ENCODE measurements at regions not wholly inside any gene's neighbourhood (a gene's known extent, or its start where the extent isn't known, plus 50 kb on each side); places are given as distances from the start of the nearest gene placed in this dataset.
"Not testable (repeated sequence)": the region's sequence is repeated elsewhere in the genome, so short reads cannot be mapped to it uniquely, and the experiment has no call there.

GRCh38 chr3:20490996-20491395, 305.0 kb upstream of the SGO1 start:
- no peak overlapping the region for H3K27ac Mint-ChIP-seq
- no peak overlapping the region for H3K4me3 Mint-ChIP-seq
- no peaks in the 10 kb centered on the region for H3K4me1 Mint-ChIP-seq (ENCODE audit: low read depth)
- H3K27me3 Mint-ChIP-seq: no peaks in the 10 kb centered on the region
- H3K9me3 Mint-ChIP-seq (ENCODE audit: low read depth): peaks cover 12% of the 10 kb centered on the region
- no peaks in the 10 kb centered on the region for H3K36me3 Mint-ChIP-seq

DNA sequence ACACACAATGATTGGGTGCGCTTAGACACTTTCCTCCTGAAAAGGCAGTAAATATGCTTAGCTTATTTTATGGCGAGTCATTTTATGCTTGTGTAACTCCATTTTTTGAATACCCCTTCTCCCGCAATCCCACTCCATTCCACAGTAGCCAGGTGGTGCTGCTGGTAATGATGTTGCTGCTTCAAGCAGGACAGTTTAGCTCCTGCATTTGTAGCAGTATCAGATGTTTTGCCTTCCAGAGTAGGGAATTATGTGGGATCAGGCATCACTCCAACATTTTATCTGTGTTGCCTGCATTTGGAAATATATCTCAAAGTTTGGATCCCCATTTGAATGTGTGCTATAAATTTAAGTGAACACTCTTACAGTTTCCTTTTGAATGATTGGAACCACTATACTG, 302.1 kb upstream of the SGO1 start:
- Mint-ChIP-seq H3K36me3 (peaks cover 1% of the 10 kb centered on the region), H3K27ac (no peak overlapping the region), H3K27me3 (no peaks in the 10 kb centered on the region), H3K9me3 (ENCODE audit: low read depth) (peaks cover 19% of the 10 kb centered on the region), H3K4me1 (ENCODE audit: low read depth) (no peaks in the 10 kb centered on the region), H3K4me3 (no peak overlapping the region)

DNA sequence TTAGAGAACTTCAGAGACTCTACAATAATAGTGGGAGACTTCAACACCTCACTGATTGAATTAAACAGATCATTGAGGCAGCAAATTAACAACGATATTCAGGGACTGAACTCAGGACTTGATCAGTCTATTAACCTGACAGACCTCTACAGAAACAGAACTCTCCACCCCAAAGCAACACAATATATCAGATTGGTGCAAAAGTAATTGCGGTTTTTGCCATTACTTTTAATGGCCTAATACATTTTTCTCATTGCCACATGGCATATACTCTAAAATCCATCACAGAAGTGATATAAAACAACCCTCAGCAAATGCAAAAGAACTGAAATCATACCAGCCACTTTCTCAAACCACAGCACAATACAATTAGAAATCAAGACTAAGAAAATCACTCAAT, 298.1 kb upstream of the SGO1 start:
- H3K4me1 Mint-ChIP-seq (ENCODE audit: low read depth): no peaks in the 10 kb centered on the region
- no peaks in the 10 kb centered on the region for H3K27me3 Mint-ChIP-seq

GRCh38 chr3:20482350-20482749, 296.3 kb upstream of the SGO1 start:
- Mint-ChIP-seq H3K27ac (no peak overlapping the region), H3K4me3 (no peak overlapping the region), H3K9me3 (ENCODE audit: low read depth) (peaks cover 15% of the 10 kb centered on the region)

More for the DNA sequence above, 298.1 kb upstream of the SGO1 start:
- no peak overlapping the region for H3K27ac Mint-ChIP-seq
- H3K9me3 Mint-ChIP-seq (ENCODE audit: low read depth): peaks cover 15% of the 10 kb centered on the region
- no peak overlapping the region for H3K4me3 Mint-ChIP-seq
- H3K36me3 Mint-ChIP-seq: peaks cover 6% of the 10 kb centered on the region

DNA sequence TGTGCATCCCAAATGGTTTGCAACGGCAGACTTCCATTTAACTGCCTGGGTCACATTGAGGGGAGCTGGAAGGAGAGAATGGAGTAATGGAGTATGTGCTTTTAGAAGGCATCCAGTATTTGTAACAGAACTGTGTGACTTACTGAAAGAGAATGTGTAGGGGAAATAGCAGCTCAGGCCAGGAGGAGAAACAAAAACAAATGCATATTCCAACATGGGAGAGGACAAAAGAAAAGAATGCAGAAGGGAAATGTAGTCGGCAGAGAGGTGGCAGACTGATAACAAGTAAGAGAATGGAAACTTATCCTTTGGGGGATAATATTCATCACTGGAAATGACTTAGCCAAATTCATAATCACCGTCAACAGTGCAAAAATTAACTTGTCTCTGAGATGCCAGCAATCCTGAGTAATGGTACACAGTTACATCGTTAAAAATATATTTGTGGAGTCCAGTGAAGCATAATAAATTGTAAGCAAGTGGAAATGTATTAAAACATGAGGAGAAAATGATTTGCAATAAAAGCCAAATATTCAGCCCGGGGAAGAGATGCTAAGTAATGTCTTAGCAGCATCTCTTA, 294.9 kb upstream of the SGO1 start:
- peaks cover 8% of the 10 kb centered on the region for H3K36me3 Mint-ChIP-seq
- no peaks in the 10 kb centered on the region for H3K27me3 Mint-ChIP-seq
- no peaks in the 10 kb centered on the region for H3K4me1 Mint-ChIP-seq (ENCODE audit: low read depth)

More at GRCh38 chr3:20482350-20482749, 296.3 kb upstream of the SGO1 start:
- H3K36me3 Mint-ChIP-seq: peaks cover 6% of the 10 kb centered on the region
- no peaks in the 10 kb centered on the region for H3K27me3 Mint-ChIP-seq
- no peaks in the 10 kb centered on the region for H3K4me1 Mint-ChIP-seq (ENCODE audit: low read depth)

GRCh38 chr3:20478436-20478835, 292.4 kb upstream of the SGO1 start:
- Mint-ChIP-seq H3K9me3 (ENCODE audit: low read depth) (peaks cover 4% of the 10 kb centered on the region), H3K36me3 (peaks cover 10% of the 10 kb centered on the region)

More for the DNA sequence above, 294.9 kb upstream of the SGO1 start:
- peaks cover 11% of the 10 kb centered on the region for H3K9me3 Mint-ChIP-seq (ENCODE audit: low read depth)
- no peak overlapping the region for H3K27ac Mint-ChIP-seq
- H3K4me3 Mint-ChIP-seq: no peak overlapping the region

DNA sequence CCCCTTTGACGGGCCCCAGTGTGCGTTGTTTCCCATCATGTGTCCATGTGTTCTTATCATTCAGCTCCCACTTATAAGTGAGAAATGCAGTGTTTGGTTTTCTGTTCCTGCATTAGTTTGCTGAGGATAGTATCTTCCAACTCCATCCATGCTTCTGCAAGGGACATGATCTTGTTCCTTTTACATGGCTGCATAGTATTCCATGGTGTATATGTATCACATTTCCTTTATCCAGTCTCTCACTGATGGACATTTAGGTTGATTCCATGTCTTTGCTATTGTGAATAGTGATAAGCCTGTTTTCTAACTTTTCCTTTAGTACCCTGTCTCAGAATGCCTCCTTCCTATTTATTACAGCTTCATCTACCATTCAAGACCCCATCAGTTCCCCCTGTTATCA, 278.2 kb upstream of the SGO1 start:
- H3K4me3 Mint-ChIP-seq; H3K4me1 Mint-ChIP-seq (ENCODE audit: low read depth); H3K27me3 Mint-ChIP-seq; H3K27ac Mint-ChIP-seq: not testable (repeated sequence)
- Mint-ChIP-seq H3K36me3 (peaks cover 22% of the 10 kb centered on the region), H3K9me3 (ENCODE audit: low read depth) (peaks cover 32% of the 10 kb centered on the region)

More at GRCh38 chr3:20478436-20478835, 292.4 kb upstream of the SGO1 start:
- no peak overlapping the region for H3K4me3 Mint-ChIP-seq
- H3K27ac Mint-ChIP-seq: no peak overlapping the region
- H3K4me1 Mint-ChIP-seq (ENCODE audit: low read depth): no peaks in the 10 kb centered on the region
- no peaks in the 10 kb centered on the region for H3K27me3 Mint-ChIP-seq

DNA sequence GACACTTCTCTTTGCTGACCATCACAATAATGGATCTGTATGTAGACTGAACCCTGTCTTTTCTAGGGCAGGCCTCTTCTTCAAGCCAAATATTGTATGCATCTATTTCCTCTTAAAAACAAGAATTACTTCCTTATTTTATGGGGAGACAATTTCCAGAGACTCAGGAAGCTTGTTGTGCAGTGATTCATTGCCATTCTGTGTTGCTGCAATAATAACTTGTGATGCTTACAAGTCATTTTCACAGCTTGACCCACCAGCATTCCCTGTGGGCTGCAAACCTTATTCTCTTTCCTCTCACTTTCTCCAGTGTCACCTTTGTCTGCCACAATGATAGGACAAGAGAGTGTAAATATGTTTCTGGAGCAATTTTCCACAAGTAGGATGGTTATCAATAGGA, 276.7 kb upstream of the SGO1 start:
- Mint-ChIP-seq H3K4me3 (no peak overlapping the region), H3K27ac (no peak overlapping the region), H3K36me3 (peaks cover 24% of the 10 kb centered on the region), H3K4me1 (ENCODE audit: low read depth) (no peaks in the 10 kb centered on the region), H3K9me3 (ENCODE audit: low read depth) (peaks cover 27% of the 10 kb centered on the region), H3K27me3 (no peaks in the 10 kb centered on the region)

- Mint-ChIP-seq H3K27me3 (no peaks in the 10 kb centered on the region), H3K27ac (no peak overlapping the region), H3K4me1 (ENCODE audit: low read depth) (no peaks in the 10 kb centered on the region), H3K4me3 (no peak overlapping the region), H3K9me3 (ENCODE audit: low read depth) (peaks cover 27% of the 10 kb centered on the region), H3K36me3 (peaks cover 27% of the 10 kb centered on the region)
These were observed 276.2 kb upstream of the SGO1 start for GRCh38 chr3:20462226-20462625.

GRCh38 chr3:20458994-20459716, 273.1 kb upstream of the SGO1 start:
- peaks cover 30% of the 10 kb centered on the region for H3K9me3 Mint-ChIP-seq (ENCODE audit: low read depth)
- no peaks in the 10 kb centered on the region for H3K4me1 Mint-ChIP-seq (ENCODE audit: low read depth)
- no peak overlapping the region for H3K27ac Mint-ChIP-seq
- no peak overlapping the region for H3K4me3 Mint-ChIP-seq
- H3K27me3 Mint-ChIP-seq: no peaks in the 10 kb centered on the region
- peaks cover 29% of the 10 kb centered on the region for H3K36me3 Mint-ChIP-seq

DNA sequence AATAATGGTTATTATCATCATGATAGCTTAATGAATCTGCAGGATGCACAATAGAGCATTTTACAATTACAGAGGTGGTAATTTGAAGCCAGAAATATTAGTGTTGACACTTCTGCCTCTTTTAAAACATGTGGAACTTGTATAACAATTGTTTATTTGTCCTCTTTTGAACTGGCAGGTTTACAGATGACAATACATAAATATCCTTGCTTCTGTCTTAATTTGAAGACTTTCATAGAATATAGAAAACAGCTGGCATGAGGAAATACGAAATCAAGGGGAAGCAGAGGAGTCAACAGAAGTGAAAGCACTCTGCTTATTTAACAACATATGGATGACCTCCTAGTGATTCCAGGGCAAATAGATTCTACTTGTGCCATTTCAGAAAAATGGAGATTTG, 270.5 kb upstream of the SGO1 start:
- peaks cover 32% of the 10 kb centered on the region for H3K36me3 Mint-ChIP-seq
- no peak overlapping the region for H3K27ac Mint-ChIP-seq
- H3K4me1 Mint-ChIP-seq (ENCODE audit: low read depth): no peaks in the 10 kb centered on the region
- no peaks in the 10 kb centered on the region for H3K27me3 Mint-ChIP-seq
- H3K9me3 Mint-ChIP-seq (ENCODE audit: low read depth): peaks cover 30% of the 10 kb centered on the region
- no peak overlapping the region for H3K4me3 Mint-ChIP-seq

DNA sequence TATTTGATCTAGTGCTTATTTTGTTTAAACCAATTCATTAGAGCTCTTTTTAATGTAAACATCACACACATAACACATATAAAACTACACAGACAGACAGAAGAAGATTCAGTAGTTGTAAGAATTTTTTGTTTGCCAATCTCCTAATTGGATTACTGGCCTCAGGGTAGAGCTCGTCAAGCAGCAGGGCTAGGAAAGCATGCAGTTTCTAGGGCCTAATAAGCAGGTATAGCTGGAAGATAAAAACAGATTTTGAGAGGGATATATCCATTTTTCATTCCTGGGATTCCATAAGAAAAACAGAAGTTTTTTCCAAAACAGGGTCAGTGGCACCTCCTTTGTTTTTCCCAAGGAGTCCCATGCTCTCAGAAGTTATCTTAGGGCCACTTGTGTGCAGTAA, 265.2 kb upstream of the SGO1 start:
- Mint-ChIP-seq H3K4me1 (ENCODE audit: low read depth) (no peaks in the 10 kb centered on the region), H3K4me3 (no peak overlapping the region), H3K36me3 (peaks cover 12% of the 10 kb centered on the region), H3K9me3 (ENCODE audit: low read depth) (peaks cover 10% of the 10 kb centered on the region), H3K27me3 (no peaks in the 10 kb centered on the region), H3K27ac (no peak overlapping the region)

GRCh38 chr3:20450611-20451010, 264.6 kb upstream of the SGO1 start:
- Mint-ChIP-seq H3K9me3 (ENCODE audit: low read depth) (peaks cover 12% of the 10 kb centered on the region), H3K27ac (no peak overlapping the region), H3K36me3 (peaks cover 10% of the 10 kb centered on the region), H3K4me1 (ENCODE audit: low read depth) (no peaks in the 10 kb centered on the region), H3K4me3 (no peak overlapping the region), H3K27me3 (no peaks in the 10 kb centered on the region)

- peaks cover 18% of the 10 kb centered on the region for H3K9me3 Mint-ChIP-seq (ENCODE audit: low read depth)
- H3K4me3 Mint-ChIP-seq: no peak overlapping the region
- no peak overlapping the region for H3K27ac Mint-ChIP-seq
- peaks cover 7% of the 10 kb centered on the region for H3K36me3 Mint-ChIP-seq
- H3K4me1 Mint-ChIP-seq (ENCODE audit: low read depth): no peaks in the 10 kb centered on the region
- H3K27me3 Mint-ChIP-seq: no peaks in the 10 kb centered on the region
These were observed 256.8 kb upstream of the SGO1 start for GRCh38 chr3:20442846-20443245.

DNA sequence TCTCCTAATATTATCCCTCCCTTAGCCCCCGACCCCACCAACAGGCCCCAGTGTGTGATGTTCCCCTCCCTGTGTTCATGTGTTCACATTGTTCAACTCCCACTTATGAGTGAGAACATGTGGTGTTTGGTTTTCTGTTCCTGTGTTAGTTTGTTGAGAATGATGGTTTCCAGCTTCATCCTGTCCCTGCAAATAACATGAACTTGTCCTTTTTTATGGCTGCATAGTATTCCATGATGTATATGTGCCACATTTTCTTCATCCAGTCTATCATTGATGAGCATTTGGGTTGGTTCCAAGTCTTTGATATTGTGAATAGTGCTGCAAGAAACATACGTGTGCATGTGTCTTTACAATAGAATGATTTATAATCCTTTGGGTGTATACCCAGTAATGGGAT, 241.3 kb upstream of the SGO1 start:
- Mint-ChIP-seq H3K9me3 (ENCODE audit: low read depth) (peaks cover 22% of the 10 kb centered on the region), H3K36me3 (peaks cover 31% of the 10 kb centered on the region)
- not testable (repeated sequence) for H3K4me3 Mint-ChIP-seq; H3K27me3 Mint-ChIP-seq; H3K27ac Mint-ChIP-seq; H3K4me1 Mint-ChIP-seq (ENCODE audit: low read depth)

- Mint-ChIP-seq H3K4me3 (no peak overlapping the region), H3K4me1 (ENCODE audit: low read depth) (no peaks in the 10 kb centered on the region), H3K27ac (no peak overlapping the region), H3K36me3 (peaks cover 13% of the 10 kb centered on the region), H3K9me3 (ENCODE audit: low read depth) (peaks cover 19% of the 10 kb centered on the region), H3K27me3 (no peaks in the 10 kb centered on the region)
These were observed 239.1 kb upstream of the SGO1 start for GRCh38 chr3:20425138-20425537.
